A549 (cell line): ENCODE measurements at regions not wholly inside any gene's neighbourhood (a gene's known extent, or its start where the extent isn't known, plus 50 kb on each side); places are given as distances from the start of the nearest gene placed in this dataset.

Experiments
- ATAC-seq, 2 experiments: fragments of 200-7000 bp in 1 of 2; fragments of >200 bp in 1 of 2; cut with Nextera tagmentation in 1 of 2; cut with Tn5 transposase in 1 of 2; 3 replicates each; pipeline versions ENCODE4 v1.8.0 to v1.9.1; 2018 to 2020; ENCODE audit warnings: mild to moderate bottlenecking in 1 of 2, moderate library complexity in 1 of 2
- CTCF ChIA-PET: fragments of 300-600 bp; sonication (Branson Sonifier 250); formaldehyde crosslinking; extraction: SDS; loops from one replicate; lab custom pipeline; 2021; ENCODE audit warnings: antibody characterized with exemption, inconsistent platforms; lab: Yijun Ruan, JAX
- POLR2A ChIA-PET: fragments of 350-600 bp; formaldehyde crosslinking; extraction: SDS; loops from one replicate; lab custom pipeline; 2021; ENCODE audit warnings: antibody characterized with exemption, inconsistent platforms; lab: Yijun Ruan, JAX
- DNase-seq, 2 experiments: peaks; one replicate each; pipeline versions ENCODE4 v3.0.0 to v3.0.0-alpha.2; 2011 to 2016; ENCODE audit warnings: low read depth in 1 of 2, low spot score in 1 of 2
- FAIRE-seq: peaks from 2 replicates; lab custom pipeline; 2011; peaks lifted over from hg19 to GRCh38; lab: Jason Lieb, UNC
- H3K27ac ChIP-seq, 2 experiments: fragments of >200 bp; sonication (Bioruptor Twin); formaldehyde crosslinking; 3 replicates each; pipeline ENCODE4 v1.5.1; 2016 to 2017
- H3K4me1 ChIP-seq: fragments of >200 bp; sonication (Bioruptor Twin); formaldehyde crosslinking; 3 replicates; pipeline ENCODE4 v1.6.1; 2016
- H3K4me2 ChIP-seq: fragments of >200 bp; sonication (Bioruptor Twin); formaldehyde crosslinking; 3 replicates; pipeline ENCODE4 v1.6.1; 2016
- H3K4me3 ChIP-seq: fragments of >200 bp; sonication (Bioruptor Twin); formaldehyde crosslinking; 3 replicates; pipeline ENCODE4 v1.5.1; 2016
- H3K9me3 ChIP-seq: fragments of >200 bp; sonication (Bioruptor Twin); formaldehyde crosslinking; 3 replicates; pipeline ENCODE4 v1.6.1; 2016
- BHLHE40 ChIP-seq: IDR thresholded peaks from 2 replicates; pipeline ENCODE4 v1.6.1; 2012; ENCODE audit warnings: low read depth, low read length, inconsistent platforms
- CBX2 ChIP-seq: fragments of 200-600 bp; sonication (generic); IDR thresholded peaks from 2 replicates; pipeline ENCODE4 v1.6.1; 2016; ENCODE audit warnings: low read depth, mild to moderate bottlenecking, borderline replicate concordance
- CBX8 ChIP-seq: fragments of 200-600 bp; sonication (generic); IDR thresholded peaks from 2 replicates; pipeline ENCODE4 v1.6.1; 2016
- CEBPB ChIP-seq, 2 experiments: fragments of >200 bp in 1 of 2; sonication (Bioruptor Twin) in 1 of 2; formaldehyde crosslinking in 1 of 2; IDR thresholded peaks; 2 replicates each; pipeline ENCODE4 v1.6.1; 2012 to 2016
- CTCF ChIP-seq: fragments of >200 bp; sonication (Bioruptor Twin); formaldehyde crosslinking; IDR thresholded peaks from 3 replicates; pipeline ENCODE4 v1.5.1; 2016
- EHMT2 ChIP-seq: fragments of 200-600 bp; sonication (generic); IDR thresholded peaks from 2 replicates; pipeline ENCODE4 v1.6.1; 2016; ENCODE audit warnings: antibody characterized with exemption, low read depth, mild to moderate bottlenecking, moderate library complexity
- ESRRA ChIP-seq: fragments of 150-350 bp; IDR thresholded peaks from 2 replicates; pipeline ENCODE4 v1.6.1; 2014; ENCODE audit warnings: mild to moderate bottlenecking, low read length, borderline replicate concordance
- FOSB ChIP-seq: fragments of 250-450 bp; sonication (Bioruptor Pico); IDR thresholded peaks from 2 replicates; pipeline ENCODE4 v1.5.0; 2020; ENCODE audit warnings: mild to moderate bottlenecking, moderate library complexity
- FOXS1 ChIP-seq: fragments of 250-450 bp; sonication (Bioruptor Pico); IDR thresholded peaks from 2 replicates; pipeline ENCODE4 v1.5.0; 2020; ENCODE audit warnings: mild to moderate bottlenecking, moderate library complexity
- HOXA7 ChIP-seq: fragments of 250-450 bp; sonication (Bioruptor Pico); IDR thresholded peaks from 2 replicates; pipeline ENCODE4 v1.5.0; 2020; ENCODE audit warnings: mild to moderate bottlenecking, moderate library complexity
- HOXB5 ChIP-seq: fragments of 250-450 bp; sonication (Bioruptor Pico); IDR thresholded peaks from 2 replicates; pipeline ENCODE4 v1.5.0; 2020; ENCODE audit warnings: mild to moderate bottlenecking, moderate library complexity
- MAX ChIP-seq: IDR thresholded peaks from 2 replicates; pipeline ENCODE4 v1.6.1; 2012
- MAZ ChIP-seq: fragments of 150-350 bp; IDR thresholded peaks from 2 replicates; pipeline ENCODE4 v1.6.1; 2014; ENCODE audit warnings: antibody characterized with exemption, low read depth, low read length, borderline replicate concordance
- NR3C1 ChIP-seq: fragments of >200 bp; sonication (Bioruptor Twin); formaldehyde crosslinking; IDR thresholded peaks from 3 replicates; pipeline ENCODE4 v1.6.1; 2017
- POLR2A ChIP-seq: IDR thresholded peaks from 2 replicates; pipeline ENCODE4 v1.6.1; 2012; ENCODE audit warnings: mild to moderate bottlenecking, low read length
- POLR2AphosphoS2 ChIP-seq: conservative IDR thresholded peaks from 2 replicates; pipeline ENCODE4 v1.6.1; 2012; ENCODE audit warnings: low read length, improper control_type of control experiment, inconsistent platforms
- RAD21 ChIP-seq, 2 experiments: fragments of >200 bp in 1 of 2; sonication (Bioruptor Twin) in 1 of 2; formaldehyde crosslinking in 1 of 2; IDR thresholded peaks in 1 of 2; conservative IDR thresholded peaks in 1 of 2; 2 replicates in 1 of 2; 3 replicates in 1 of 2; pipeline ENCODE4 v1.6.1; 2012 to 2018; ENCODE audit warnings: inconsistent platforms in 1 of 2
- RARB ChIP-seq: fragments of 250-450 bp; sonication (Bioruptor Pico); IDR thresholded peaks from 2 replicates; pipeline ENCODE4 v1.8.0; 2021; ENCODE audit warnings: mild to moderate bottlenecking, moderate library complexity
- RCOR1 ChIP-seq: fragments of 150-350 bp; IDR thresholded peaks from 2 replicates; pipeline ENCODE4 v1.6.1; 2014; ENCODE audit warnings: antibody characterized with exemption, low read length, low read depth
- RNF2 ChIP-seq: fragments of 200-600 bp; sonication (generic); IDR thresholded peaks from 2 replicates; pipeline ENCODE4 v1.6.1; 2016; ENCODE audit warnings: low read depth, mild to moderate bottlenecking, antibody characterized with exemption, moderate library complexity, borderline replicate concordance
- TFCP2L1 ChIP-seq: fragments of 250-450 bp; sonication (Bioruptor Pico); IDR thresholded peaks from 2 replicates; pipeline ENCODE4 v1.5.0; 2021; ENCODE audit warnings: mild to moderate bottlenecking
- USF2 ChIP-seq: fragments of 450-650 bp; IDR thresholded peaks from 2 replicates; pipeline ENCODE4 v1.6.1; 2014; ENCODE audit warnings: antibody characterized with exemption
- ZC3H11A ChIP-seq: fragments of 450-650 bp; IDR thresholded peaks from 2 replicates; pipeline ENCODE4 v1.6.1; 2014; ENCODE audit warnings: antibody characterized with exemption, mild to moderate bottlenecking
- ZFP36 ChIP-seq: fragments of 450-650 bp; IDR thresholded peaks from 2 replicates; pipeline ENCODE4 v1.6.1; 2014; ENCODE audit warnings: borderline replicate concordance; ENCODE audit not compliant: partially characterized antibody
- ZSCAN20 ChIP-seq: fragments of 250-450 bp; sonication (Bioruptor Pico); IDR thresholded peaks from 2 replicates; pipeline ENCODE4 v1.8.0; 2022; ENCODE audit warnings: mild to moderate bottlenecking, moderate library complexity
- WGBS: methylation state at CpG from one replicate; pipeline ENCODE4 v1.1.6; 2017; ENCODE audit errors: missing lambda C conversion rate; 5-methylcytosine and 5-hydroxymethylcytosine counted together

- H3K4me3 ChIP-seq: no peak overlapping the region
- no peak for TF ChIP-seq ESRRA
- TF ChIP-seq HOXA7: no peak
- TF ChIP-seq BHLHE40: no peak
- no peak for TF ChIP-seq EHMT2
- TF ChIP-seq RAD21 (conservative IDR thresholded peaks at IDR 0.05 in 1 of 2, IDR thresholded peaks at IDR 0.05 in 1 of 2): no peak
- no peak for TF ChIP-seq RARB
- no peak for TF ChIP-seq RNF2
- no peak for TF ChIP-seq NR3C1
- no peak for TF ChIP-seq ZFP36
- TF ChIP-seq RCOR1: no peak
- no peak for TF ChIP-seq POLR2A
- no peak for TF ChIP-seq ZC3H11A
- peaks cover 13% of the 10 kb centered on the region; the same call in 1 of the 3 replicates for H3K4me1 ChIP-seq
- FAIRE-seq (no peak), DNase-seq (no peak), ATAC-seq (peak in 1 of 2 experiments; percentile 28; a peak in 3 of 6 replicates)
- CTCF ChIA-PET: no interaction called here
- H3K27ac ChIP-seq: no peak overlapping the region
- POLR2A ChIA-PET: no interaction called here
- H3K4me2 ChIP-seq: peak overlapping the region; percentile 52
- H3K9me3 ChIP-seq: no peaks in the 10 kb centered on the region
- 28% methylated on average over 6 of the region's 6 CpGs for WGBS
Observed at GRCh38 chr17:34721326-34721725, 141.9 kb downstream of the TMEM132E start.

- TF ChIP-seq POLR2AphosphoS2 (no peak), FOSB (CRISPR knock-in tag) (no peak), USF2 (no peak), CTCF (no peak), MAX (no peak), RCOR1 (no peak), CEBPB (IDR thresholded peaks at IDR 0.05) (no peak), MAZ (no peak), FOXS1 (CRISPR knock-in tag) (no peak)
- ChIA-PET CTCF (no interaction called here), POLR2A (no interaction called here)
- Histone ChIP-seq H3K4me1 (peaks cover 13% of the 10 kb centered on the region; the same call in 1 of the 3 replicates), H3K4me3 (no peak overlapping the region), H3K4me2 (peak overlapping the region; percentile 52), H3K9me3 (no peaks in the 10 kb centered on the region), H3K27ac (peak overlapping the region in 1 of 2 experiments; percentile 18; a peak in 1 of 6 replicates)
- peak; percentile 41 to 70; a peak in 4 of 6 replicates for ATAC-seq
- no peak for FAIRE-seq
- peak; percentile 18 to 19 for DNase-seq
Observed at GRCh38 chr17:34720760-34721159, 141.4 kb downstream of the TMEM132E start.

GRCh38 chr17:34719569-34719968 lies 140.2 kb downstream of the TMEM132E start:
- DNase-seq: no peak
- Histone ChIP-seq H3K4me2 (no peak overlapping the region), H3K4me3 (no peak overlapping the region), H3K9me3 (no peaks in the 10 kb centered on the region)
- TF ChIP-seq ZSCAN20: no peak
- TF ChIP-seq CBX8: no peak
- TF ChIP-seq CBX2: no peak
- TF ChIP-seq FOXS1 (CRISPR knock-in tag): no peak
- TF ChIP-seq ZFP36: no peak
- no peak for TF ChIP-seq HOXB5 (CRISPR knock-in tag)
- TF ChIP-seq TFCP2L1 (CRISPR knock-in tag): no peak
- no peak for TF ChIP-seq RARB
- no peak for TF ChIP-seq POLR2AphosphoS2
- TF ChIP-seq, all 56 proteins: peak for 0
- Histone ChIP-seq H3K27ac (no peak overlapping the region), H3K4me1 (peaks cover 13% of the 10 kb centered on the region; the same call in 1 of the 3 replicates)
- POLR2A ChIA-PET: no interaction called here
- CTCF ChIA-PET: interaction anchor here (0.6 kb wide), 1 partner anchor 1163 kb away, joined by 3 read pairs; no protein-coding TSS in a partner anchor
- ATAC-seq (no peak), FAIRE-seq (no peak)
- 62% methylated on average over 8 of the region's 11 CpGs for WGBS
